Loucy (cell line): ENCODE measurements at regions not wholly inside any gene's neighbourhood (a gene's known extent, or its start where the extent isn't known, plus 50 kb on each side); places are given as distances from the start of the nearest gene placed in this dataset.

Source experiments
- CTCF ChIP-seq: fragments of 200-600 bp; sonication (generic); conservative IDR thresholded peaks from 2 replicates; pipeline ENCODE4 v1.5.1; 2014; ENCODE audit warnings: mild to moderate bottlenecking, antibody characterized with exemption, low read length
- EZH2phosphoT487 ChIP-seq: fragments of 200-600 bp; IDR thresholded peaks from 2 replicates; pipeline ENCODE4 v1.6.1; 2018; ENCODE audit warnings: antibody characterized with exemption, mild to moderate bottlenecking, moderate library complexity, borderline replicate concordance

DNA sequence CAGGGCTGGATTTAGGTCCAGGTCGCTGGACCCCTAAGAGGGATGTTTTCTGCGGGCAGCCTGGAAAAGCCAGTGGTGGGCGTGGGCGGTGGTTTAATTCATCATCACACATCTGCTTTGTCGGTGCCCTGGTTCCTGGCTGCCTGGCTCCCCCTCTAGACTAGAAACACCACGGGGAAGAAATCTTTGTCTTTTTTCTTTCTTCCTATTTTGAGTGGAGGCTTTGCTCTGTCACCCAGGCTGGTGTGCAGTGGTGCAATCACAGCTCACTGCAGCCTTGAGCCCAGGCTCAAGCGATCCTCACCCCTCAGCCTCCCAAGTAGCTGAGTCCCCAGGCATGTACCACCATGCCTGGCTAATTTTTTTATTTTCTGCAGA, 86.6 kb upstream of the LINC01488 start:
- TF ChIP-seq CTCF: no peak
- no peak for TF ChIP-seq EZH2phosphoT487
